ENCODE measurements at regions not wholly inside any gene's neighbourhood (a gene's known extent, or its start where the extent isn't known, plus 50 kb on each side); places are given as distances from the start of the nearest gene placed in this dataset.

DNA sequence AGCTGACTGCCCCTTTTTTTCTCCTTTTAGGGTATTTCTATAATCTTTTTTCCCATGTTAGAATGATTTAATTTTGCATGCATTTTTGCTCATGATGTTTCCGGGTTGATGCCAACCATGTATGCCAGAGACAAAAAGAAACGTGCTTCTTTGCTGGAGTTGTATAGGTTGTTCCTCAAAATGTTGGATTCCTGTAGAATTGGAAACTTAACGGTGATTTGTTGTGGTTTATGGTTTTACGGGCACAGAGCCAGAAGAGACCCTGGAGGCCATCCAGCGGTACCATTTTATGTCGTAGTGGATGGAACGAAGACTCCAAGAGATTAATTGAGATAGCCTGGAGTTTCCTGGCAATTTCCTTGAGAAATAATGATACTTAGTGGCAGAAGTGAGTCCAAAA is 481.5 kb upstream of the RGMA start:
- no peak for DNase-seq
- H3K4me3 ChIP-seq (ENCODE audit: insufficient read depth, low read depth, low read length) = no peak overlapping the region
- no peaks in the 10 kb centered on the region for H3K27me3 ChIP-seq (ENCODE audit: control insufficient read depth, insufficient read depth, low read length)
- no peaks in the 10 kb centered on the region for H3K36me3 ChIP-seq (replicated peaks; ENCODE audit: control insufficient read depth, insufficient read depth, low read length)

DNA sequence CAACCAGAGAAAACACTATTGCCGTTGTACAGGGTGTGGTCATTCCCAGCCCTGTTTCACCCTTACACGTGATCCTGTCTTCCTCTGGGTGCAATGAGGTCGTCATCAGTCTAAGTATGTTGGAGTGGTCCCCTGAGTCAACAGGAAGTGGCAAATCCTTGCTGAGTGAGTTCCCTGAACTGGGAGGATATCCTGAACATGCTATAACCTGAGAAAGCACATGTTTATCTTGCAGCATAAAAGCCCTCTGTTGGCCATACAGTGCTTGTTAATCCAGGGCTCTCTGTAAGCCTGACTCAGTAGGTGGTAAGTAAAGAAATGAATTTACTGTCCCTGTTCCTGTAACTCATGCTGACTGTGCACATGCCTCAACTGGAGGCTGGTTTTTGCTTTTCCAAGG is 477.8 kb upstream of the RGMA start:
- Histone ChIP-seq H3K36me3 (replicated peaks; ENCODE audit: control insufficient read depth, insufficient read depth, low read length) (no peaks in the 10 kb centered on the region), H3K27me3 (ENCODE audit: control insufficient read depth, insufficient read depth, low read length) (no peaks in the 10 kb centered on the region), H3K4me3 (ENCODE audit: insufficient read depth, low read depth, low read length) (no peak overlapping the region)
- no peak for DNase-seq

DNA sequence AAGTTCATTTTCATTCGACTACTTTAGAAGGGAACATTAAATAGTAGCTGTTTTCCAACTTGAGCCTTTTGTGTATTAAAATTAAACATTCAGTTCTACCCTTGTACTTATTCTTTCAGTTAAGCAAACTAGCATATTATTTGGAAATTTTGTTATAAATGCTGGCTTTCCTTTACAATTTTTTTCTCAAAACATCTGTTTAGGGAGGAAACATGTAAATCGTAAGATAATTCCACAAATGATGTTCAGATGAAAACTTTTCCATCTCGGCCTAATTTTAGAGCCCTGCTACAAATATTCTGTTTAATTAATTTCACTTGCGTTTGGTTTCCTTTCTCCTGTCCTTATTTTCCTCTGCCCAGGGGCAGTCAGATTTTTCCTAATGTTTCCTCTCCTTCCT is 476.2 kb upstream of the RGMA start:
- no peaks in the 10 kb centered on the region for H3K27me3 ChIP-seq (ENCODE audit: control insufficient read depth, insufficient read depth, low read length)
- no peaks in the 10 kb centered on the region for H3K36me3 ChIP-seq (replicated peaks; ENCODE audit: control insufficient read depth, insufficient read depth, low read length)
- DNase-seq = no peak
- H3K4me3 ChIP-seq (ENCODE audit: insufficient read depth, low read depth, low read length) = no peak overlapping the region

DNA sequence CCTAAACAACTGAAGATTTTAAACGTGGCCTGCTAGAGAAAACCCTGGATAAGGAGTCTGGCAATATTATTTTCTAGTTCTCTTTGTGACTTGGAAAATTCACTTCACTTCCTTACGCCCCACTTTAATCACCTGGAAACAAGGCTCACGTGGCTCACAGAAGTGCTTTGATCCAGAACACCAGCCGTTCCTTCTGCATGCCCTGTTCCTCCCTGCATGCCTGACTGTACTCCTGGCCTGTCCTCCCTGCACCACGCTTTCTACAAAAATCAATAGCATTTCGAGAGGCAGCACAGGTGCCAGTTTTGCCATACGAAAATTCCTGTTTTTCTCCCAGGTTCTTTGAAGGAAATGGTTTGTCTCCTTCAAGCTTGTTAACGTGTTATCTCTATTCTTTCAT is 474.2 kb upstream of the RGMA start:
- no peak for DNase-seq
- no peaks in the 10 kb centered on the region for H3K36me3 ChIP-seq (replicated peaks; ENCODE audit: control insufficient read depth, insufficient read depth, low read length)

DNA sequence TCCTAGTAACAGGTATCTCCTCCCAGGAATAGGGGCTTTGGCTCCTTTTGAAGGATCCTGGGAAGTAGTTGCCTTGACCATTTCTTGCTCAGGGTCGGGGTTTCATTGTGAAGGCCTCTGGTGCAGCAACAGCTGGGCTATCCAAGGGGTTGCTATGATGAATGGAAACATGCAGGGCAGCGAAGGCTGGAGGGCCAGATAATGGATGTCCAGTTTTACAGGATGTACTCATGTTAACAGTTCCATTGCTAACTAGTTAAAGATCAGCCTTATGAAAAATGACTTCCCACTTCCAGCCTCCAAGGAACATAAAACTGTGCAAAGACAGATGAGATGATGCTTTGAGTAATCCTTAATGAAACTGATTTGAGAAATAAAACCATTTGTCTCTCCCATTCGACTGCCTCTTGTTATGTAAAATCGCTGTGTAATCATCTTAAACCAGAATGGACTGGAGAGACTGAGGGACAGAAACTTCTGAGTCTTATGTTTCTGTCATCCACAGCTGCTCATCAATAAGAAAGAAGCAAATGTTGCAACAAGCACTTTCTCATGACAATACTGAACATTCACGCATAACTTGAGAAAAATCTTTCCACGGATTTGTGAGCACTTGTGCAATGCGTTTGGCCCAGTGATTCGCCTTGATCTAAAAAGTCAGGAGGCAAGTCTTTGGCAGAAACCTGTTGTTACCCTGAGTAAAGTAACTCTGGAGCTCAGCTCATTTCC is 473.5 kb upstream of the RGMA start:
- Histone ChIP-seq H3K27me3 (ENCODE audit: control insufficient read depth, insufficient read depth, low read length) (no peaks in the 10 kb centered on the region), H3K36me3 (replicated peaks; ENCODE audit: control insufficient read depth, insufficient read depth, low read length) (no peaks in the 10 kb centered on the region), H3K4me3 (ENCODE audit: insufficient read depth, low read depth, low read length) (no peak overlapping the region)
- DNase-seq = no peak

More for the DNA sequence above, 474.2 kb upstream of the RGMA start:
- H3K4me3 ChIP-seq (ENCODE audit: insufficient read depth, low read depth, low read length) = no peak overlapping the region
- no peaks in the 10 kb centered on the region for H3K27me3 ChIP-seq (ENCODE audit: control insufficient read depth, insufficient read depth, low read length)

DNA sequence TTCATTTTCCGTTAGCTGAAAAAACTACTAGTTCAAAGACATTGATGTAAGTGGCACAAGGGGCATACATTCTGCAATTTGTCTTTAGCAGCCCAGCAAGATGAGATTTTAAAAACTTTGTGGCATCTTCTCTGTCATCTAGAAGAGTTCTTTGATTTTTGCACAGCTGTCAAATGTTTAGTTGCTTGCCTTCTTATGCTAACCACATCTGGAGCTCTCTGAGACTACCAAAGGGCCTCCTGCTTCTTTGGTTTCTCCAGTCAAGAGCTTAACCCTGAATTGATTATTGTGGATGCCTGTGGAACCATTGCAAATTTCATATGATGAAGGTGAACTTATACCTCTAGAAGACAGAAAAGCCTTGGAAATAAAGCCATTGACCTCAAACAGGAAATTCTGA is 468.7 kb upstream of the RGMA start:
- no peak for DNase-seq
- no peaks in the 10 kb centered on the region for H3K27me3 ChIP-seq (ENCODE audit: control insufficient read depth, insufficient read depth, low read length)
- H3K36me3 ChIP-seq (replicated peaks; ENCODE audit: control insufficient read depth, insufficient read depth, low read length) = no peaks in the 10 kb centered on the region
- no peak overlapping the region for H3K4me3 ChIP-seq (ENCODE audit: insufficient read depth, low read depth, low read length)

DNA sequence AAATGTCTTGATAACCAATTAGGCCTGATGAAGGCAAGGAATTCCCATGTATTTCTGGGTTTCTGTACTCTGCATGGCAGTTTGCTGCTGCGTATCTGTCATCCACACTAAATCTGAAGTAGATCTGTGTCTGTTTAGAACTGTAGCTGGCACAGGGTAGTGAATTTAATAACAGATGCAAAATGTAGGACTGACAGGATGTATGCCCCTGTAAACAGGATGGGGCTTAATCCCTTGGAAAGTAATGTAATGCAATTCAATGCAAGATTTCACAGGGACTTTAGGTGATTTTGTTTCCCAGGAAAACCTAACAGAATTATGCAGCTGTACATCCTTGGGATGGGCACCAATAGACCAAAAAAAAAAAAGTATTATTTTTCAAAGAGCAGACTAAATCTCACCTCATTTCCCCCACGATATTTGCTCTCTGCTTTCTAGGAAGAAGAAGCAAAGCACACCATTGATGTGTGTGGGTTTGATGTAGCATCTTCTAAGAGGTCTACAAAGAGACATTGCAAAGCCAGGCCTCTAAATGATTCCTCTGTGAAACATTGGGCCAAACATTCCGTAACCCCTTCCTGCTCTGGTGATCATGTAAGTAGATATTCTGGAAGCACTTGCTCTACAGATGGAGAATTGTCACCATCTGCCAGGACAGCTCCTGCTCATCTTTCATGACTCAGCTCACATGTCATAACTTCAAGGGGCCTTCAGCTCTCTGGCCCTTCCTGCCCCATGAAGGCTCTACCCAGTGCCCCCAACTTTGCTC is 464.3 kb upstream of the RGMA start:
- Histone ChIP-seq H3K27me3 (ENCODE audit: control insufficient read depth, insufficient read depth, low read length) (no peaks in the 10 kb centered on the region), H3K4me3 (ENCODE audit: insufficient read depth, low read depth, low read length) (no peak overlapping the region), H3K36me3 (replicated peaks; ENCODE audit: control insufficient read depth, insufficient read depth, low read length) (no peaks in the 10 kb centered on the region)
- no peak for DNase-seq

DNA sequence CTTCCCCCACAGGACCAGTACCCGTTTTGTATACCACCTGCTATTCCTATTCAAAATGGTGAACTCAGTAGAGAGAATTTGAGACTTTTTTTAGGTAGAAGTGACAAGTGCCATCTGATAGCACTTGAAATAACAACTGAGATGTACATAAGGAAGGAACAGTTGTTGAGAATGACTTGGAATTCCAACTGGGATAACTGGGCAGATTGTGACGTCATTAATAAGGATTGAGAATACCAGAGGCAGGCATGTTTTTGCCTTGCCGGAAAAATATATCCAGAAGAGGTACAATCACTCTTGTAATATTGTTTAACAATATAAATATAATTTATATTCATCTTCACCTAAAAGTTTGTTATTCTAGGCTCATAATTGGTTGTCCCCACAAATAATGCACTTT is 454.1 kb upstream of the RGMA start:
- Histone ChIP-seq H3K27me3 (ENCODE audit: control insufficient read depth, insufficient read depth, low read length) (no peaks in the 10 kb centered on the region), H3K4me3 (ENCODE audit: insufficient read depth, low read depth, low read length) (no peak overlapping the region), H3K36me3 (replicated peaks; ENCODE audit: control insufficient read depth, insufficient read depth, low read length) (no peaks in the 10 kb centered on the region)
- no peak for DNase-seq

DNA sequence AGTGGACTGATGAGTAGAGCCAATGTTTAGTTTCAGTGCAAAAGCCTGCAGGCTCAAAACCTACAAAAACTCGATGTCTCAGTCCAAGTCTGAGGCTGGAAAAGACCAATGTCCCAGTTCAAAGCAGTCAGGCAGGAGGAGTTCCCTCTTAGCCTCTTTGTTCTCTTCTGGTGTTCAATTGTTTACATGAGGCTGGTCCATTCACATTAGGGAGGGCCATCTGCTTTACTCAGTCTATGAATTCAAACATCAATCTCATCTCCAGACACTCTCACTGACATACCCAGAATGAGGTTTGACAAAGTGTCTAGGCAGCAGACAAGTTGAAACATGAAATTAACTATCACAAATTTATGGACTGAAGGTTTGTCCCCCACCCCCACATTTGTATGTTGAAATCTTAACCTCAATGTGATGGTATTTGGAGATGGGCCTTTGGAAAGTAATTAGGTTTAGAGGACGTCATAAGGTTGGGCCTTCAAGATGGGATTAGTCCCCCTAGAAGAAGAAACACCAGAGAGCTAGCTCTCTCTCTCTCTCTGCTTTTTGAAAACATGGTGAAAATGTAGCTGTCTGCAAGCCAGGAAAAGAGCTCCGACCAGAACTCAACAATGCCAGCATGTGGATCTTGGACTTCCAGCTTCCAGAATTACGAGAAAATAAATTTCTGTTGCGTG is 438.5 kb upstream of the RGMA start:
- Histone ChIP-seq H3K27me3 (ENCODE audit: control insufficient read depth, insufficient read depth, low read length) (no peaks in the 10 kb centered on the region), H3K36me3 (replicated peaks; ENCODE audit: control insufficient read depth, insufficient read depth, low read length) (no peaks in the 10 kb centered on the region), H3K4me3 (ENCODE audit: insufficient read depth, low read depth, low read length) (no peak overlapping the region)
- DNase-seq = no peak

DNA sequence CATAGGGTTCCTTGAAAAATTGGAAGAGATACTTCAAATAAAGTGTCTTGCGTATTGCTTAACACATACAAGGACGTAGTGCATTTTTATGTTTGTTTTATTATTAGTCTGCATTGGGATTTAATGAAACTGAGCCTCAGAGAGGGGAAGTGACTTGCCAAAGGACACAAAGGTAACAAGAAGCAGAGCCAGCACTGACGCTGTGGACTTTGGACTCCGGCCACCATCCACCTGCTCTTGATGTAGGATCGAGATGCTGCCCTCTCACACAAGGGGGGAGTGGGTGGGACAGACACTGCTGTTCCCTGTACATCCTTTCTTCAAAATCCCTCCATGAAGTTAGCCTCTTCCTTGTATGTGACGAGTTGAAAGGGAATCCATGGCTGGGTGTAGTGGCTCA is 435.4 kb upstream of the RGMA start:
- Histone ChIP-seq H3K4me3 (ENCODE audit: insufficient read depth, low read depth, low read length) (no peak overlapping the region), H3K36me3 (replicated peaks; ENCODE audit: control insufficient read depth, insufficient read depth, low read length) (no peaks in the 10 kb centered on the region), H3K27me3 (ENCODE audit: control insufficient read depth, insufficient read depth, low read length) (no peaks in the 10 kb centered on the region)
- DNase-seq = no peak

DNA sequence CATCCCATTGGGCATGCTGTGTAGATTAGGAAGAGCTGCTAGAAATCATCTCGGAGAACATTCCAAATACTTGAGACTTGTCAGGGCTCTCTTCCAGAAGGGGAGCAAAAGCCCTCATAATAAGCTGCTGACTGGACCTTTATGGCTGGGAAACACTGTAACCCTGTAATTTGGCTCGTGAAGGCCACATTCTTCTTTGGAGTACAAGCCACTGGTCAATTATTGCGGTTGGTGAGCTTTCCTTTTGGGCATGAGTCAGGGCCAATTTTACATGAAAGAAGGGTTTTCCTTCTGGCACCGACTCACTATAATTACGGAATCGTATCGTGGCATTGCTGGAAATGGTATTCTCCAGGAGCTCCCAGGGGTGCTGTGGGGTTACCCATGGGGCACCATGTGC is 434.5 kb upstream of the RGMA start:
- Histone ChIP-seq H3K36me3 (replicated peaks; ENCODE audit: control insufficient read depth, insufficient read depth, low read length) (no peaks in the 10 kb centered on the region), H3K27me3 (ENCODE audit: control insufficient read depth, insufficient read depth, low read length) (no peaks in the 10 kb centered on the region), H3K4me3 (ENCODE audit: insufficient read depth, low read depth, low read length) (no peak overlapping the region)
- DNase-seq = no peak

DNA sequence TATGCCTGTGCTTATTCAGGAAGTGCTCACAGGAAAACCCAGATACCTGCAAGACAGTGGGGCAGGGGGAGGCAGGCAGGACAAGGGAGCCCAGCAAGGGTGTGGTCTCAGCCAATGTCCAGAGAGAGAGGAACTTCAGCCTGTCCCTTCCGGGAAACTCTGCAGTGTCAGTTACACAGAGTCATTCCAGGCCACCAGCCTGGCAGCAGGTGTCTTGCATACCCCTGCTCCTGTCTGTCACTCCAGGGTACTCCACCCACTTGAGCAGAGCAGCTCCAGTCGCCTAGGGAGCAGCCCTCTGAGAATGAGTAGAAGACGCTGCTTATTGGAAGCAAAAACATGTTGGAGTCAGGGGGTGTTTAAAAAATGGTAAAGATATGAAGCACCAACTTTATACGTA is 431.2 kb upstream of the RGMA start:
- H3K36me3 ChIP-seq (replicated peaks; ENCODE audit: control insufficient read depth, insufficient read depth, low read length) = no peaks in the 10 kb centered on the region
- H3K4me3 ChIP-seq (ENCODE audit: insufficient read depth, low read depth, low read length) = no peak overlapping the region
- no peaks in the 10 kb centered on the region for H3K27me3 ChIP-seq (ENCODE audit: control insufficient read depth, insufficient read depth, low read length)
- DNase-seq = peak; percentile 31

DNA sequence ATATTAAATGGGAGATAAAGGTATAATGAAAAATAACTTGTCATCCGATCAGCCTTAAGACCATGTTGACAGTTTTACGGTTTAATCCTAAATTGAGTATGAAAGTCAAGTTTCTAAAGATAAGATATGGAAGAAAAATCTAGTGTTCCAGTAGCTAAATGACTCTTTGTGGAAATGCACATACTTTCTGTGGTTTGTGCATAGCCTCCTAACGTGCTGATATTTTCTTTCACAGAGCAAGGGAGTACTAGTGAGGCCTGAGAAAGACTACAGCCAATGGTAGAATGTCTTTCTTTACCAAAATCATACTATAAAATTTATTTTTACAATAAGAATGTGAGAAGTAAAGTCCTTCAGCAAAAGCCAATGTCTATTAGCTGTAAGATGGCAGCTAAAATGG is 430.6 kb upstream of the RGMA start:
- Histone ChIP-seq H3K36me3 (replicated peaks; ENCODE audit: control insufficient read depth, insufficient read depth, low read length) (no peaks in the 10 kb centered on the region), H3K4me3 (ENCODE audit: insufficient read depth, low read depth, low read length) (no peak overlapping the region), H3K27me3 (ENCODE audit: control insufficient read depth, insufficient read depth, low read length) (no peaks in the 10 kb centered on the region)
- no peak for DNase-seq

DNA sequence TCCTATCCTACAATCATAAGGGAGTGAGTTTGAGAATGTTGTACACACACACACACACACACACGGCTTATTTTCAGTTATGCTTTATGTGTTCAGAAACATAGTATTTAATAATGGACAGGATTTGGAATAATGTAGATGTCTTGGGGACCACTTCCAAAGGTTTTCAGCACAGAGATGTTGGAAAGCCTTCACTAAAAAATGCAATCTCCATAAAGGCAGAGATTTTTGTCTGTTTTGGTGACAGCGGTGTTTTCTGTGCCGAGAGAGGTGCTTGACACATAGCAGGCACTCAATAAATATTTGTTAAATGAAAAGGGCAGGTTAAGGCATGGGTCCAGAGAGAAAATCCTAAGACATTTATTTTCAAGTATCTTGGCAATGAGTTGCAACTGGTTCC is 428.2 kb upstream of the RGMA start:
- Histone ChIP-seq H3K4me3 (ENCODE audit: insufficient read depth, low read depth, low read length) (no peak overlapping the region), H3K36me3 (replicated peaks; ENCODE audit: control insufficient read depth, insufficient read depth, low read length) (no peaks in the 10 kb centered on the region), H3K27me3 (ENCODE audit: control insufficient read depth, insufficient read depth, low read length) (no peaks in the 10 kb centered on the region)
- DNase-seq = no peak

Data from H7 (cell line).